ENCODE measurements at regions not wholly inside any gene's neighbourhood (a gene's known extent, or its start where the extent isn't known, plus 50 kb on each side); places are given as distances from the start of the nearest gene placed in this dataset.

GRCh38 chr4:24213961-24214360 lies 324.1 kb upstream of the PPARGC1A start:
- CTCF ChIA-PET = no interaction called here
- Histone ChIP-seq H3K27me3 (ENCODE audit: control insufficient read depth in 2 of 2, insufficient read depth in 2 of 2, low read length in 2 of 2) (no peaks in the 10 kb centered on the region), H3K36me3 (ENCODE audit: control insufficient read depth in 2 of 3, insufficient read depth in 3 of 3, low read length in 3 of 3) (no peaks in the 10 kb centered on the region), H3K4me3 (ENCODE audit: low read length) (no peak overlapping the region), H3K27ac (ENCODE audit: low read depth, low read length) (no peak overlapping the region), H3K9me3 (ENCODE audit: control insufficient read depth in 2 of 3, low read length in 3 of 3) (no peaks in the 10 kb centered on the region), H3K4me1 (ENCODE audit: control insufficient read depth in 2 of 2, insufficient read depth in 2 of 2, low read length in 2 of 2) (no peaks in the 10 kb centered on the region)
- Mint-ChIP-seq H3K4me3 (no peak overlapping the region), H3K27me3 (no peaks in the 10 kb centered on the region), H3K4me1 (no peaks in the 10 kb centered on the region), H3K27ac (no peak overlapping the region), H3K9me3 (peaks cover 0 to 13% (median 0%) of the 10 kb centered on the region in 11 donors), H3K36me3 (peaks cover 0 to 4% (median 0%) of the 10 kb centered on the region in 5 donors)
- ATAC-seq (no peak), DNase-seq (no peak)
- POLR2A ChIA-PET = no interaction called here
- intact Hi-C loops (cut with micrococcal nuclease) = no loop called here

DNA sequence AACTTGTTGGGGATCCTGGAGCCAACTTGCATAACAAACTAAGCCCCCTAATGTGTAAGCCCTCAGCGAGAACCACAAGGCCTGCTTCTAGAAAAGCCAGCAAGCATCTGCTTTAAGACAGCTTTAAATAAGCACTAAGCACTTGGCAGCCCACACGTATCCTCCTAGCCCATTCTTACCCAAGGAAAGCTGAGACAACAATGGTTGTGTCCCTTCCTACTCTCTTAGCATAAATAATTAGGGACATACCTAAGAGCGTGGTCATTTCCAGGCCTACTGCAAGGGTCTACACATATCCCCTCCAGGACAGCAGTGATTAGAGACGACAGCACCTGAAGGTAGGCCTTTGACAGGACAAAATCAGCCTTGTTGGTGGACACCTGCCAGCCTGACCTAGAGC lies 322.8 kb upstream of the PPARGC1A start:
- Mint-ChIP-seq H3K4me3 (no peak overlapping the region), H3K27ac (no peak overlapping the region), H3K4me1 (no peaks in the 10 kb centered on the region), H3K9me3 (peaks cover 0 to 13% (median 0%) of the 10 kb centered on the region in 11 donors), H3K36me3 (peaks cover 0 to 4% (median 0%) of the 10 kb centered on the region in 5 donors), H3K27me3 (peaks cover 0 to 3% (median 0%) of the 10 kb centered on the region in 5 donors)
- Histone ChIP-seq H3K27me3 (ENCODE audit: control insufficient read depth in 2 of 2, insufficient read depth in 2 of 2, low read length in 2 of 2) (no peaks in the 10 kb centered on the region), H3K27ac (ENCODE audit: low read depth, low read length) (no peak overlapping the region), H3K9me3 (ENCODE audit: control insufficient read depth in 2 of 3, low read length in 3 of 3) (no peaks in the 10 kb centered on the region), H3K4me3 (ENCODE audit: low read length) (no peak overlapping the region), H3K36me3 (ENCODE audit: control insufficient read depth in 2 of 3, insufficient read depth in 3 of 3, low read length in 3 of 3) (no peaks in the 10 kb centered on the region), H3K4me1 (ENCODE audit: control insufficient read depth in 2 of 2, insufficient read depth in 2 of 2, low read length in 2 of 2) (no peaks in the 10 kb centered on the region)
- intact Hi-C loops (cut with micrococcal nuclease) = no loop called here
- ATAC-seq (no peak), DNase-seq (no peak)
- CTCF ChIA-PET = no interaction called here
- POLR2A ChIA-PET = no interaction called here

GRCh38 chr4:24211856-24212255 lies 322.0 kb upstream of the PPARGC1A start:
- Mint-ChIP-seq H3K27ac (no peak overlapping the region), H3K9me3 (peaks cover 0 to 13% (median 0%) of the 10 kb centered on the region in 11 donors), H3K4me3 (no peak overlapping the region), H3K27me3 (peaks cover 0 to 3% (median 0%) of the 10 kb centered on the region in 5 donors), H3K36me3 (peaks cover 0 to 4% (median 0%) of the 10 kb centered on the region in 5 donors), H3K4me1 (no peaks in the 10 kb centered on the region)
- intact Hi-C loops (cut with micrococcal nuclease) = no loop called here
- Histone ChIP-seq H3K27me3 (ENCODE audit: control insufficient read depth in 2 of 2, insufficient read depth in 2 of 2, low read length in 2 of 2) (no peaks in the 10 kb centered on the region), H3K27ac (ENCODE audit: low read depth, low read length) (no peak overlapping the region), H3K4me3 (ENCODE audit: low read length) (no peak overlapping the region), H3K9me3 (ENCODE audit: control insufficient read depth in 2 of 3, low read length in 3 of 3) (no peaks in the 10 kb centered on the region), H3K36me3 (ENCODE audit: control insufficient read depth in 2 of 3, insufficient read depth in 3 of 3, low read length in 3 of 3) (no peaks in the 10 kb centered on the region), H3K4me1 (ENCODE audit: control insufficient read depth in 2 of 2, insufficient read depth in 2 of 2, low read length in 2 of 2) (no peaks in the 10 kb centered on the region)
- CTCF ChIA-PET = no interaction called here
- DNase-seq (no peak), ATAC-seq (no peak)
- POLR2A ChIA-PET = no interaction called here

DNA sequence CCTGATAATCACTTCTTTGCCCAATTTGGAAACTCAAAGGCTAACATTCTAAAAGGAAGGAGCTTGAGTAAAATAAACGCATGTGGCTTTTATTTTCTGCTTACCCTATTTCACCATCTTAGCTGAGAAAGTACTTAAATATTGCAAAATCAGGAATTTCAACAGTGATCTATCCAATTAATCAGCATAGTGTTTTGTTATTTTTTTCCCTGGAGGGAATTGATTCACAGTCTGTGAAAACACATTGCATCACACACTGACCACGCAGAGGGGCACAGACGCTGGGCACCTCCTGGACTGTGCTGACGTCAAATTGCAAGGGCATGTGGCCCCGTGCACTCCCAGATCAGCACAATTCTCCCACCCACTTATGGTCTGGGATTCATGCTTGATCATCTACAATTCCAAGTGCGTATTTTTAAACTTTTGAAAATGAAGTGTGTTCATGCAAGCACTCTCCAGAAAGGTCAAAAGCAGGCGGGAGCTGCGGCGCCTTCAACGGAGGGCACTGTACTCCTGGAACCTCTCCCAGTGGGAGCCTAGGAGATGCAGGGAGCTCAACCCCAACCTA lies 320.6 kb upstream of the PPARGC1A start:
- ChIA-PET CTCF (no interaction called here), POLR2A (no interaction called here)
- ATAC-seq (no peak), DNase-seq (no peak)
- intact Hi-C loops (cut with micrococcal nuclease) = no loop called here
- no peaks in the 10 kb centered on the region for H3K36me3 ChIP-seq (ENCODE audit: control insufficient read depth in 2 of 3, insufficient read depth in 3 of 3, low read length in 3 of 3)
- no peaks in the 10 kb centered on the region for H3K4me1 Mint-ChIP-seq
- no peaks in the 10 kb centered on the region for H3K4me1 ChIP-seq (ENCODE audit: control insufficient read depth in 2 of 2, insufficient read depth in 2 of 2, low read length in 2 of 2)
- peaks cover 0 to 13% (median 0%) of the 10 kb centered on the region in 11 donors for H3K9me3 Mint-ChIP-seq
- no peaks in the 10 kb centered on the region for H3K9me3 ChIP-seq (ENCODE audit: control insufficient read depth in 2 of 3, low read length in 3 of 3)
- no peak overlapping the region for H3K27ac Mint-ChIP-seq
- H3K27me3 Mint-ChIP-seq = peaks cover 0 to 3% (median 0%) of the 10 kb centered on the region in 5 donors
- no peaks in the 10 kb centered on the region for H3K27me3 ChIP-seq (ENCODE audit: control insufficient read depth in 2 of 2, insufficient read depth in 2 of 2, low read length in 2 of 2)
- no peak overlapping the region for H3K27ac ChIP-seq (ENCODE audit: low read depth, low read length)
- peaks cover 0 to 4% (median 0%) of the 10 kb centered on the region in 5 donors for H3K36me3 Mint-ChIP-seq
- H3K4me3 Mint-ChIP-seq = no peak overlapping the region
- no peak overlapping the region for H3K4me3 ChIP-seq (ENCODE audit: low read length)

DNA sequence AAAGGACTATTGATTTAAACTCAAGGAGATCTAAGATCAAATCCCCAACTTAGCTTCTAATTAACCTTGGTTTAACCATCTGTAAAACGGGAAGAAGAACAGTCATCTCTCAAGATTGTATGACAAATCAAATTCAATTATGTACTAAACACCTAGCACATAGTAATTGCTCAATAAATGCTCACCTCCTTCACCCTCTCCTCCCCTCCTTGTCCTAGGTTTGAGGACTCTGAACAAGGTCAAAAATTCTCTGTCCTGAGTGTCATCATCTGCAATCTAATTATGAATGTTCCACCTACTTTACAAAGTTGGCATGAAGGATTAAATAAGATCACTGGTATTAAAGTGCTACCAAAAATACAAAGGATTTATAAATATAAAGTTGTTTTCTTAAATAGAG lies 320.1 kb upstream of the PPARGC1A start:
- H3K4me3 ChIP-seq (ENCODE audit: low read length) = no peak overlapping the region
- Mint-ChIP-seq H3K9me3 (peaks cover 0 to 13% (median 0%) of the 10 kb centered on the region in 11 donors), H3K36me3 (peaks cover 0 to 4% (median 0%) of the 10 kb centered on the region in 5 donors), H3K4me3 (no peak overlapping the region), H3K27me3 (peaks cover 0 to 3% (median 0%) of the 10 kb centered on the region in 5 donors), H3K27ac (no peak overlapping the region), H3K4me1 (no peaks in the 10 kb centered on the region)
- H3K27me3 ChIP-seq (ENCODE audit: control insufficient read depth in 2 of 2, insufficient read depth in 2 of 2, low read length in 2 of 2) = no peaks in the 10 kb centered on the region
- POLR2A ChIA-PET = no interaction called here
- CTCF ChIA-PET = no interaction called here
- no peak for DNase-seq
- no peak for ATAC-seq
- intact Hi-C loops (cut with micrococcal nuclease) = no loop called here
- no peaks in the 10 kb centered on the region for H3K4me1 ChIP-seq (ENCODE audit: control insufficient read depth in 2 of 2, insufficient read depth in 2 of 2, low read length in 2 of 2)
- H3K36me3 ChIP-seq (ENCODE audit: control insufficient read depth in 2 of 3, insufficient read depth in 3 of 3, low read length in 3 of 3) = no peaks in the 10 kb centered on the region
- no peak overlapping the region for H3K27ac ChIP-seq (ENCODE audit: low read depth, low read length)
- no peaks in the 10 kb centered on the region for H3K9me3 ChIP-seq (ENCODE audit: control insufficient read depth in 2 of 3, low read length in 3 of 3)

- H3K4me3 Mint-ChIP-seq = no peak overlapping the region
- no peaks in the 10 kb centered on the region for H3K4me1 Mint-ChIP-seq
- CTCF ChIA-PET = no interaction called here
- intact Hi-C loops (cut with micrococcal nuclease) = no loop called here
- DNase-seq (no peak), ATAC-seq (no peak)
- no peaks in the 10 kb centered on the region for H3K36me3 ChIP-seq (ENCODE audit: control insufficient read depth in 2 of 3, insufficient read depth in 3 of 3, low read length in 3 of 3)
- H3K9me3 ChIP-seq (ENCODE audit: control insufficient read depth in 2 of 3, low read length in 3 of 3) = no peaks in the 10 kb centered on the region
- no peak overlapping the region for H3K4me3 ChIP-seq (ENCODE audit: low read length)
- H3K27ac ChIP-seq (ENCODE audit: low read depth, low read length) = no peak overlapping the region
- H3K27ac Mint-ChIP-seq = no peak overlapping the region
- no peaks in the 10 kb centered on the region for H3K4me1 ChIP-seq (ENCODE audit: control insufficient read depth in 2 of 2, insufficient read depth in 2 of 2, low read length in 2 of 2)
- peaks cover 0 to 3% (median 0%) of the 10 kb centered on the region in 5 donors for H3K27me3 Mint-ChIP-seq
- H3K9me3 Mint-ChIP-seq = peaks cover 0 to 13% (median 0%) of the 10 kb centered on the region in 11 donors
- H3K27me3 ChIP-seq (ENCODE audit: control insufficient read depth in 2 of 2, insufficient read depth in 2 of 2, low read length in 2 of 2) = no peaks in the 10 kb centered on the region
- POLR2A ChIA-PET = no interaction called here
- peaks cover 0 to 4% (median 0%) of the 10 kb centered on the region in 5 donors for H3K36me3 Mint-ChIP-seq
These were observed 319.3 kb upstream of the PPARGC1A start for GRCh38 chr4:24209131-24209530.

- CTCF ChIA-PET = no interaction called here
- H3K4me3 Mint-ChIP-seq = no peak overlapping the region
These were observed 318.8 kb upstream of the PPARGC1A start for GRCh38 chr4:24208691-24209090.

More at GRCh38 chr4:24208691-24209090, 318.8 kb upstream of the PPARGC1A start:
- no peak overlapping the region for H3K27ac Mint-ChIP-seq
- H3K4me1 ChIP-seq (ENCODE audit: control insufficient read depth in 2 of 2, insufficient read depth in 2 of 2, low read length in 2 of 2) = no peaks in the 10 kb centered on the region
- peaks cover 0 to 3% (median 0%) of the 10 kb centered on the region in 5 donors for H3K27me3 Mint-ChIP-seq
- H3K36me3 Mint-ChIP-seq = peaks cover 0 to 4% (median 0%) of the 10 kb centered on the region in 5 donors
- no peak overlapping the region for H3K4me3 ChIP-seq (ENCODE audit: low read length)
- ATAC-seq = no peak
- H3K9me3 Mint-ChIP-seq = peaks cover 0 to 13% (median 0%) of the 10 kb centered on the region in 11 donors
- no peak for DNase-seq
- H3K4me1 Mint-ChIP-seq = no peaks in the 10 kb centered on the region
- H3K27ac ChIP-seq (ENCODE audit: low read depth, low read length) = no peak overlapping the region
- intact Hi-C loops (cut with micrococcal nuclease) = no loop called here
- H3K9me3 ChIP-seq (ENCODE audit: control insufficient read depth in 2 of 3, low read length in 3 of 3) = no peaks in the 10 kb centered on the region
- H3K27me3 ChIP-seq (ENCODE audit: control insufficient read depth in 2 of 2, insufficient read depth in 2 of 2, low read length in 2 of 2) = no peaks in the 10 kb centered on the region
- POLR2A ChIA-PET = no interaction called here
- H3K36me3 ChIP-seq (ENCODE audit: control insufficient read depth in 2 of 3, insufficient read depth in 3 of 3, low read length in 3 of 3) = no peaks in the 10 kb centered on the region

Data from naive thymus-derived CD4-positive, alpha-beta T cell (primary cell).